ENCODE measurements at regions not wholly inside any gene's neighbourhood (a gene's known extent, or its start where the extent isn't known, plus 50 kb on each side); places are given as distances from the start of the nearest gene placed in this dataset.

GRCh38 chr17:33481652-33482051 is 188.6 kb upstream of the ASIC2 start:
- DNase-seq, result no peak

GRCh38 chr17:33482636-33483035 is 189.5 kb upstream of the ASIC2 start:
- DNase-seq, result no peak

GRCh38 chr17:33484559-33484958 is 191.5 kb upstream of the ASIC2 start:
- DNase-seq, result no peak

- DNase-seq, result no peak
These were observed 193.2 kb upstream of the ASIC2 start for GRCh38 chr17:33486135-33486885.

- DNase-seq, result no peak
These were observed 194.2 kb upstream of the ASIC2 start for GRCh38 chr17:33487187-33487879.

- no peak for DNase-seq
These were observed 198.9 kb upstream of the ASIC2 start for GRCh38 chr17:33491871-33492481.

GRCh38 chr17:33492731-33493265 is 199.7 kb upstream of the ASIC2 start:
- DNase-seq, result no peak

- no peak for DNase-seq
These were observed 200.5 kb upstream of the ASIC2 start for GRCh38 chr17:33493566-33493965.

GRCh38 chr17:33494151-33494550 is 201.1 kb upstream of the ASIC2 start:
- no peak for DNase-seq

- no peak for DNase-seq
These were observed 204.5 kb upstream of the ASIC2 start for GRCh38 chr17:33497623-33498022.

- DNase-seq, result no peak
These were observed 205.0 kb upstream of the ASIC2 start for GRCh38 chr17:33498069-33498468.

GRCh38 chr17:33499040-33499439 is 205.9 kb upstream of the ASIC2 start:
- no peak for DNase-seq

GRCh38 chr17:33500151-33500550 is 207.1 kb upstream of the ASIC2 start:
- DNase-seq, result no peak

- DNase-seq, result no peak
These were observed 208.1 kb upstream of the ASIC2 start for GRCh38 chr17:33501185-33501584.

GRCh38 chr17:33504571-33504970 is 211.5 kb upstream of the ASIC2 start:
- no peak for DNase-seq

- DNase-seq, result no peak
These were observed 214.0 kb upstream of the ASIC2 start for GRCh38 chr17:33506889-33507650.

GRCh38 chr17:33508215-33508614 is 215.1 kb upstream of the ASIC2 start:
- DNase-seq, result no peak

GRCh38 chr17:33509331-33509730 is 216.2 kb upstream of the ASIC2 start:
- no peak for DNase-seq

GRCh38 chr17:33511670-33512069 is 218.6 kb upstream of the ASIC2 start:
- DNase-seq, result no peak

GRCh38 chr17:33512113-33512512 is 219.0 kb upstream of the ASIC2 start:
- DNase-seq, result no peak

- DNase-seq, result no peak
These were observed 220.7 kb upstream of the ASIC2 start for GRCh38 chr17:33513769-33514168.

- no peak for DNase-seq
These were observed 221.3 kb upstream of the ASIC2 start for GRCh38 chr17:33514369-33514768.

- no peak for DNase-seq
These were observed 222.9 kb upstream of the ASIC2 start for GRCh38 chr17:33515974-33516373.
